ENCODE measurements at regions not wholly inside any gene's neighbourhood (a gene's known extent, or its start where the extent isn't known, plus 50 kb on each side); places are given as distances from the start of the nearest gene placed in this dataset.

GRCh38 chr11:104796301-104796700 is 102.0 kb downstream of the CASP12 start:
- no peak for TF ChIP-seq TEAD4 (IDR thresholded peaks at IDR 0.05)
- no peak for TF ChIP-seq RAD21 (IDR thresholded peaks at IDR 0.05; ENCODE audit: low read depth)
- no peak for TF ChIP-seq EGR1 (IDR thresholded peaks at IDR 0.05)
- no peak for TF ChIP-seq EP300 (IDR thresholded peaks at IDR 0.05; ENCODE audit: borderline replicate concordance)
- TF ChIP-seq MAX (IDR thresholded peaks at IDR 0.05), result no peak
- TF ChIP-seq CREB1 (IDR thresholded peaks at IDR 0.05; ENCODE audit: low read depth), result no peak
- no peak for TF ChIP-seq ZBTB7A (IDR thresholded peaks at IDR 0.05; ENCODE audit: low read depth)
- TF ChIP-seq REST (IDR thresholded peaks at IDR 0.05; ENCODE audit: low read depth), result no peak
- no peak for TF ChIP-seq TAF1 (IDR thresholded peaks at IDR 0.05; ENCODE audit: low read depth)
- no peak for TF ChIP-seq FOXM1 (IDR thresholded peaks at IDR 0.05; ENCODE audit: borderline replicate concordance, low read depth)
- TF ChIP-seq YY1 (IDR thresholded peaks at IDR 0.05; ENCODE audit: low read depth), result no peak
